SIG-M5 (cell line): ENCODE measurements at regions not wholly inside any gene's neighbourhood (a gene's known extent, or its start where the extent isn't known, plus 50 kb on each side); places are given as distances from the start of the nearest gene placed in this dataset.
"Not testable (repeated sequence)": the region's sequence is repeated elsewhere in the genome, so short reads cannot be mapped to it uniquely, and the experiment has no call there.

Experiments used
- DNase-seq: peaks from one replicate; lab custom pipeline; 2025; lab: John Stamatoyannopoulos, UW

DNA sequence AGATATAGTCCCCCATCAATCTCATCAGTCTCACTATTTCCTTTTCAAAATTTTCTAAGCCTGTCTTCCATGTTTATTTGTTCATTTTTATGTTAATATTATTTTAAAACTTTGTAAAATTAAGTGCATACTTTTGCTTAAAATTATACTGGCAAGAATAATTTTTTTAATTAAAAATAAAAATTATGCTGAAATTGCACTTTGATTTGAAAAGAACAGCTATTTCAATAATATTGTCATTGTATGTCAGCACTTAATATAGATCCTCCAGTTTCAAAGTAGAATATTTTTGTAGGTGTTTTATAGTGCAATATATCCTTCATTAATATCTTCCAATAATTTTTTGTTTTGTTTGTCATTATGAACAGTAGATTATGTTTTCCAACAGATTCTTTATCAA, 99.0 kb upstream of the MAGI2 start:
- no peak for DNase-seq

- no peak for DNase-seq
Measured at GRCh38 chr7:79548727-79549126, 95.3 kb upstream of the MAGI2 start.

- DNase-seq: no peak
Measured at GRCh38 chr7:79547132-79547531, 93.7 kb upstream of the MAGI2 start.

DNA sequence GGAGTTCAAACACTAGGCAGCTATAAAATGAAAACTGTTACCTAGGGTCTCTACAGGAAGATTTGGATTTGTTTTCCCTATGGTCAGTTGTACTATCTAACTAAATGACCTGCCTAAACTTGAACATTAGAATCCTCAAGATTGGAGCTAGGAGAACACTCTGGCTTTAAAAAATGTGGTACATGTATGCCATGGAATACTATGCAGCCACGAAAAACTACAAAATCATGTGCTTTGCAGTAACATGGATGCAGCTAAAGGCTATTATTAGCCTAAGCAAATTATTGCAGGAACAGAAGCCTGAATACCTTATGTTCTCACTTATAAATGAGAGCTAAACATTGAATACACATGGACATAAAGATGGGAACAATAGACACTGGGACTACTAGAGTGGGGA, 87.1 kb upstream of the MAGI2 start:
- DNase-seq: no peak

GRCh38 chr7:79534128-79534527, 80.7 kb upstream of the MAGI2 start:
- no peak for DNase-seq

GRCh38 chr7:79531905-79532664, 78.6 kb upstream of the MAGI2 start:
- no peak for DNase-seq

- no peak for DNase-seq
Measured at GRCh38 chr7:79531116-79531515, 77.6 kb upstream of the MAGI2 start.

DNA sequence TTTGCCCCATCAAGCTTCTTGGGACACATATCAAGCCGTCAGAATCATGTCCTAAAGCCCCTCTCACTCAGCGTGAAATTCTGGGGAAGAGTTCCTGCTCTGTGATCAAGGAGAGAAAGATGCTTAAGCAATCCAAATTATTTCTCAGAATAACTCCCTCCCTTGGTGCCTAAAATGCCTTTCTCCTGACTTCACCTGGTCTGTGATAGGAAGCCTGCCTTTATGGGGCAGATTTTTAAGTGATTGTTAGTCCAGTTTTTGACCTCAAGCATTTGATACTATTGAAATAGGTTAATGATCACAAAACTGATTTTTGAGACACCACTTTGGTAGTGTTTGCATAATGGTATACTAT, 76.4 kb upstream of the MAGI2 start:
- DNase-seq: no peak

DNA sequence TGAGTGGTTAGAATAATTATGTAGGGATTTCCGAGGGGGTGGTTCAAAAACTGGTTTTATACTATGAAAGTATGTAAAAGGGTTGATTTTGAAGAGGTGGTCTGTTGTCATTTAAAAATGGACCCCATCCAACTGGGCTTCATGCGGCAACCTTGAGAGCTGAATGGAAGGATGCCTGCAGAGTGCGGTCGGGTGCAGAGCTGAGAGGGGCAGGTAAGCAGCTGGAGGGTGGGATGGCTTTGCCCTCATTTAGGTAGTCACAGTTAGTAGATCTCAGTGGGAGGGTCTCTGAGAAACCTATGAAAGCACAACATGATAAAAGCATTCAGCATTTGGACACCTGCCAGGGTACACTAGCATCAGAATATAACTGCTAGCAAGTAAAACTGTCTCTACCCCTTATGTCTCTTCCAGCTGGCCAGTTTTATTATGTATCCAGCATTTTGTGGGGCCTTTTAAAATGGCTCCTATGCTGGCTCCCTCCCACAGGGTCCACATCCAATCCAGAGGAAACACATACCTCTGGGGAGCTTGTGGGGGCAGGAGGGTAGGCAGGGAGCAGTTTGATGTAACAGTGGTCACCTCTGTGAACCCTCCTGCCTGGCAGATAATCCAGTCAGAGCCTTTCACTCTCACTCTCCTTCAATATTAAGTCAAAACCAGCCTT, 75.9 kb upstream of the MAGI2 start:
- DNase-seq: no peak

DNA sequence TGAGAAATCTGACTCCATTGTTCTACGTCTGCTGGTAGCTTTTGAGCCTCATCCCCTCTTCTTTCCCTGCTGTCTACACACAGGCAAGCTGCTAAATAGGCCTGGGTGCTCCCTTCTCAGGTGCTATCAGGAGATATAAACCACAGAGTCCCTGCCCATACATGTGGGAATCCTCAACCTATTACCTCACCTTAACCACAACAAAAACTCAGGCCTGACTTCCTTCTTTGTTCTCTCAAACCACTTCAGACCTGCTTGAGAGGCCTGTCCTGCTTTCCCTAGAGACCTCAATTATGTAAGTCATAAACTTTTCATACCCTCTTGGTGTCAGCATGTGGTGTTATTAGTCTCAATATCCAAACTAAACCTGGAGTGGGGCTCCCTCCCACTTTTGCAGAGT, 75.0 kb upstream of the MAGI2 start:
- DNase-seq: no peak

- DNase-seq: no peak
Measured at GRCh38 chr7:79524048-79524447, 70.6 kb upstream of the MAGI2 start.

DNA sequence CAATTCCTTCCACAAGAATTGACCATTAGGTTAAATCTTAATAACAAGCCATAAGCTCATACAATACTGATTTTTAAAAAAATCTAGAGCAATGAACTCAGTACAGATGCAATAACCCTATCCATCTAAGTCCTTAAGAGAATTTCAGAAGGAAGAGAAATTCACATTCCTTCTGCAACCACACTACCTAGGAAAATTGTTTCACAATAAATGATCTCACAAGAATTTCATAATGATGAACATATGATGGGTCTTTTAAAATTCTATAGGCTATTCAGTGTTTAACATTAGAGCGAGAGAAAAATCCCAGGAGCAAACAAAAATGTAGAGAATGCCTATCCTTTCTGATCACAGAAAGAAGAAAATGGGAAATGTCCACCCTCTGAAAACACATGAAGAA, 70.0 kb upstream of the MAGI2 start:
- DNase-seq: no peak

DNA sequence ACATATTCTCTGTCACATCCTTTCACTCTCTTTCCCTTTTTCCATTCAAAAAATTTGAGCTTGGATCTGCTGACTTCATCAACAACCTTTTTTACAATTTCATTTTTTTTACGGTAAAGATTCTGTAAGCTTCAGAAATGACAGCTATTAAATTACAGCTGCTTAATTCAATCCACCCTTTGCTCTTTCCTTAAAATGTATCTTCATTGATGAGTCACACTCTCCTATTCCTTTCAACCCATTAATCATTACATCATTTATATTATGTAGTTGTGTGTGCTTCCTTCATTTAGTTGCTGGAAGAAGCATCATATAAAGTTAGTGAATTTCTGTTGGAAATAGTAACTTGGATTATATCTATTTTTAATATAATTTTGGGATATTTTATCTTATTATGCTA, 67.1 kb upstream of the MAGI2 start:
- DNase-seq: no peak

DNA sequence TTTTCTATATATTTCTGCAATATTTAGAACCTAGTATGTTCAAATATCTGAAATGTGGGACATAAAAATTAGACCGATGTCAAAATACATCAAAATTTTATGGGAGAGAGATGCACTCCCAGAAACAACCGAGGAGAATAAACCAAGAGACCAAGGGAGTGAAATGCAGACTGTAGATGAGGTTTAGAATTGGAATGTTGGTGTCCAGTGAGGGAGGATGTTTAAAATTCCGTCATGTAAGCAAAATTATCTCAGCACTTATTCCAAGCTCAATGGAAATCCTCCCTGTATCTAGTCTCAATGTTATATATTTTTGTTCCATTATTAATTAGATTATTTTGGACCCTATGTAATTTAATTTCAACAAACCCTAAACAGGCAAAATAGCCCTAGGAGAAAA, 61.9 kb upstream of the MAGI2 start:
- DNase-seq: no peak

DNA sequence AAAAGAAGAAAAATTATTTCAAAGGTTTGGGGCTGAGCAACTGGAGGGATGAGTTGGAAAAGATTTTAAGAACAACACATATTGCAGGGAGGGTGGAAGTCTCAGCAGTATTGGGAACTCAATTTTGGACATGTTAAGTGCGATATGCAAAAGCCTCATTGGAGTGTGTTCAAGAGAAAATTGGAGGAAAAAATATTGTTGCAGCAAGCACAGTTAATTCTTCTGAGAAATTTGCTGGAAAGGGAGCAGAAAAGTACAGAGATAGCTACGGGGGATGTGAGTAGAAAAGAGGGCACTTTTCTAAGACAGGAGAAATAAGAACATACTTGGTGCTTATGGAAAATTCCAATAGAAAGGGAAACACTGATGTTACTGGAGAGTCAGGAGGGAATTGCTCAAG, 59.8 kb upstream of the MAGI2 start:
- DNase-seq: no peak

DNA sequence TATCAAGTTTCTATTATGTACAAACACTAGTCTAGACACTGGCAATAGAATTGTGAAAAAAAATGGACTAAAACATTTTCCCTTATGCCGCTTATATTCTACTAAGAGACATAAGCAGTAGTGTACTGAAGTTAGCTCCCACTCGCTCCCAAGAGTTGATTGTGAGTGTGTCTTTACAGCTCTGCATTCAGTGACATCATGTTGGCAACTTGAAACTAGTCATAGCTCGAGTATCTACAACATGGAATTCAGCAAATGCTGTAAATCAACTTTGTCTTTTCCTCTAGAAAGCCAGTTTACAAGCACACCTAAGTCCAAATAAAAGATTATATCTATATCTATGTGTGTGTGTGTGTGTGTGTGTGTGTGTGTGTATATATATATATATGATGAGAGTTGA, 58.8 kb upstream of the MAGI2 start:
- no peak for DNase-seq

GRCh38 chr7:79511056-79511455, 57.6 kb upstream of the MAGI2 start:
- not testable (repeated sequence) for DNase-seq

DNA sequence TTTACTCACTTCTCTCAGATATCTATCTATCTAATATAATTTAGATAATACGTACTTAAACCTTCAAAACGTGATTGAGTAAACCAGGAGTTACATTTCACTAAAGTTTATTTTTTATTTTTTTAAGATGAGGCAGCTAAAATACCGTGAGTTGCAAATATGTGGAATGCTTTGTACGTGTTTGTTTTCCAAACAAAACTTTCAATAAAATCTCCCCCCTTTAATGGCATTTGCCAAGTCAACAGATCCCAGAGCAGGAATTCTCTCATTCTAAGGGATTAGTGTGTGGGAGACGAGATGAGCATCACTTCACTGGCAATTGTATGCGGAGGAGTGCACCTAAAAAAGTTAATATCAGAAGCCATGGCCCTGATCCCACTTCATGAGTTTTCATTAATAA, 53.7 kb upstream of the MAGI2 start:
- no peak for DNase-seq

DNA sequence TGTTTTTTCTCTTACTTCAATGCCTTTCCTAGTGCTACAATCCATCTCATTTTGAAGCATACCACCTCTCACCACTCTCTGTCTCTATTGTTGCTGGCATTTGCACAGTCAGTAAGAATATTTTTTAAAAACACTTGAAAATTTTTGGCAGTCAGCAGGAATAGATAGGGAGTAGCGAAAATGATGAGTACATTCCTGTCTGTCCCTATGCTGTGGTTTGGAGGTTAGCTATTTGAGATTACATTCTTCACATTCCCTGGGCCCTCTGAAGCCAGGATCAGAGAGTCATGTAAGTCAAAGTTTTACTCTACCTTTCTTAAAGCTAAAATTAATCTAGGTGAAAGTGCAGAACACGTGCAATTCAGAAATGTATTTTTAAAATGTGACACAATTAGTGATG, 53.0 kb upstream of the MAGI2 start:
- DNase-seq: no peak

DNA sequence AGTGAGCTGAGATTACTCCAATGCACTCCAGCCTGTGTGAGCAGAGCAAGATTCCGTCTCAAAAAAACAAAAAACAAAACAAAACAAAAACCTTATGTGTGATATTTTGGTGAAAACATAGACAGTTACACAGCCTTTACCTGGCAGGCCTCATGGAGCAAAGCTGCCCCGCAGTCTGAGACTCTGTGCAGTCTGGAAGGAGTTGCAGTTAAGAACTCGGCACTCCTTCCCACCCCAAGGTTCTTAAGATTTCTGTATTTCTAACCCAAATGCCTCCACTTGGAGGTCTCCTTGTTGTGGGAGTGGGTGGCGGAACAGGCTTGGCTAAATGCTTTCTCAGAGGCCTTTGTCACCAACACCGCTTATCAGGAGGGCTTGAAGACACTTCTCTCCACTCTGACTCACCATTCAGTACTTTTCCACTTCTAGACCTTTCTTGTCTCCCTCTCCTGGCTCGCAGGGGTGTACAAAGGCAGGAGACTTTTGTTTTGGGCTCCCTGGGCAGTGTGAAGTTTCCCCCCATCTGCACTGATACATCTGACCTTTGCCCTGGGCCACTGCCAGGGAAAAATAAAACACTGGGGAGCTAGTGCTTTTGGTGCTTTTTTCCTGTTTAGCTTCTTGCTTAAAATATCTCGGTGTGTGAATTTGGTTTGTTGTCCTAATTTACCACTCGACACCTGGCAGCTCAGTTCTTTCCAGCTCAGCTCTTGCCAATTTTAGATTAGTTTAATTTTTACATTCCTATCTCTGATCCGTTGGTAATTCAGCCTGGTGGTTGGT, 51.3 kb upstream of the MAGI2 start:
- DNase-seq: no peak
